Liver (tissue), 8 donors: ENCODE measurements at regions not wholly inside any gene's neighbourhood (a gene's known extent, or its start where the extent isn't known, plus 50 kb on each side); places are given as distances from the start of the nearest gene placed in this dataset.

Source experiments
- DNase-seq: peaks from one replicate; pipeline ENCODE4 v3.0.0-alpha.2; 2017; ENCODE audit warnings: low spot score
- H3K27ac ChIP-seq, 2 donors: one replicate each; pipeline ENCODE4 v1.7.0; 2013; ENCODE audit warnings: inconsistent platforms in 2 of 2, low read length in 2 of 2, control low read depth in 1 of 2, low read depth in 1 of 2, mild to moderate bottlenecking in 1 of 2
- H3K27me3 ChIP-seq, 4 donors: one replicate each; pipeline versions ENCODE4 v1.6.1 to v1.7.0; 2013; ENCODE audit warnings: low read length in 3 of 4, inconsistent platforms in 1 of 4, mild to moderate bottlenecking in 1 of 4, moderate library complexity in 1 of 4; ENCODE audit not compliant: control insufficient read depth in 4 of 4, insufficient read depth in 4 of 4
- H3K36me3 ChIP-seq, 4 donors: one replicate each; pipeline versions ENCODE4 v1.6.1 to v1.7.0; 2013; ENCODE audit warnings: low read length in 3 of 4, mild to moderate bottlenecking in 3 of 4, low read depth in 1 of 4, moderate library complexity in 1 of 4; ENCODE audit not compliant: control insufficient read depth in 4 of 4, insufficient read depth in 3 of 4
- H3K4me1 ChIP-seq, 4 donors: one replicate each; pipeline versions ENCODE4 v1.6.1 to v1.7.0; 2013; ENCODE audit warnings: low read length in 3 of 4, mild to moderate bottlenecking in 3 of 4, moderate library complexity in 1 of 4; ENCODE audit not compliant: control insufficient read depth in 4 of 4, insufficient read depth in 4 of 4
- H3K4me3 ChIP-seq, 3 donors: one replicate each; pipeline versions ENCODE4 v1.6.1 to v1.7.0; 2013; ENCODE audit warnings: low read length in 3 of 3, control low read depth in 1 of 3, low read depth in 1 of 3, mild to moderate bottlenecking in 1 of 3
- H3K9ac ChIP-seq, 2 donors: one replicate each; pipeline ENCODE4 v1.7.0; 2013; ENCODE audit warnings: low read length in 2 of 2, mild to moderate bottlenecking in 2 of 2, moderate library complexity in 2 of 2, control low read depth in 1 of 2, low read depth in 1 of 2
- H3K9me3 ChIP-seq, 4 donors: one replicate each; pipeline versions ENCODE4 v1.6.1 to v1.7.0; 2013; ENCODE audit warnings: low read length in 3 of 4; ENCODE audit not compliant: control insufficient read depth in 4 of 4
- CTCF ChIP-seq: fragments of 150-350 bp; IDR thresholded peaks from 2 replicates; pipeline ENCODE4 v1.5.1; 2017; ENCODE audit warnings: improper control_type of control experiment, low read depth, low read length; ENCODE audit not compliant: missing input control
- EGR1 ChIP-seq, 2 donors: IDR thresholded peaks; 2 replicates each; pipeline ENCODE4 v1.6.1; 2016 to 2018; ENCODE audit warnings: antibody characterized with exemption in 2 of 2, low read depth in 2 of 2
- FOXA1 ChIP-seq: IDR thresholded peaks from 2 replicates; pipeline ENCODE4 v1.6.1; 2016; ENCODE audit warnings: antibody characterized with exemption
- FOXA2 ChIP-seq: IDR thresholded peaks from 2 replicates; pipeline ENCODE4 v1.6.1; 2016; ENCODE audit warnings: antibody characterized with exemption
- GABPA ChIP-seq, 2 donors: IDR thresholded peaks in 1 of 2; conservative IDR thresholded peaks in 1 of 2; 2 replicates each; pipeline ENCODE4 v1.6.1; 2016; ENCODE audit warnings: antibody characterized with exemption in 2 of 2, mild to moderate bottlenecking in 1 of 2, moderate library complexity in 1 of 2
- HNF4A ChIP-seq, 2 donors: conservative IDR thresholded peaks; 2 replicates each; pipeline ENCODE4 v1.6.1; 2016; ENCODE audit warnings: antibody characterized with exemption in 2 of 2, mild to moderate bottlenecking in 2 of 2
- HNF4G ChIP-seq: IDR thresholded peaks from 2 replicates; pipeline ENCODE4 v1.6.1; 2016; ENCODE audit warnings: antibody characterized with exemption
- JUND ChIP-seq, 2 donors: IDR thresholded peaks; 2 replicates each; pipeline ENCODE4 v1.6.1; 2016; ENCODE audit warnings: antibody characterized with exemption in 2 of 2
- MAX ChIP-seq: IDR thresholded peaks from 2 replicates; pipeline ENCODE4 v1.6.1; 2016; ENCODE audit warnings: antibody characterized with exemption
- NR2F2 ChIP-seq: IDR thresholded peaks from 2 replicates; pipeline ENCODE4 v1.6.1; 2016; ENCODE audit warnings: antibody characterized with exemption
- RAD21 ChIP-seq, 2 donors: IDR thresholded peaks; 2 replicates each; pipeline ENCODE4 v1.6.1; 2016; ENCODE audit warnings: antibody characterized with exemption in 2 of 2, mild to moderate bottlenecking in 2 of 2
- REST ChIP-seq: IDR thresholded peaks from 2 replicates; pipeline ENCODE4 v1.6.1; 2016; ENCODE audit warnings: antibody characterized with exemption, mild to moderate bottlenecking
- RXRA ChIP-seq, 2 donors: IDR thresholded peaks; 2 replicates each; pipeline ENCODE4 v1.6.1; 2017 to 2018; ENCODE audit warnings: antibody characterized with exemption in 2 of 2, mild to moderate bottlenecking in 1 of 2
- SP1 ChIP-seq: IDR thresholded peaks from 2 replicates; pipeline ENCODE4 v1.6.1; 2018; ENCODE audit warnings: antibody characterized with exemption, mild to moderate bottlenecking
- TAF1 ChIP-seq: conservative IDR thresholded peaks from 2 replicates; pipeline ENCODE4 v1.6.1; 2016; ENCODE audit warnings: antibody characterized with exemption, mild to moderate bottlenecking
- YY1 ChIP-seq: IDR thresholded peaks from 2 replicates; pipeline ENCODE4 v1.6.1; 2016; ENCODE audit warnings: antibody characterized with exemption, mild to moderate bottlenecking
- WGBS: extraction: QIAGEN DNeasy Blood & Tissue Kit; methylation state at CpG from one replicate; pipeline ENCODE4 v1.1.7; 2013; 5-methylcytosine and 5-hydroxymethylcytosine counted together
- TF ChIP-seq, protein P1 (sequence below): IDR thresholded peaks from 2 replicates; pipeline ENCODE4 v1.6.1; 2016; ENCODE audit warnings: antibody characterized with exemption
- TF ChIP-seq, protein P2 (sequence below): IDR thresholded peaks from 2 replicates; pipeline ENCODE4 v1.6.1; 2016; ENCODE audit warnings: antibody characterized with exemption
- donor health status: healthy.
- donor health status: healthy.
- donor health status: healthy.
- donor health status: healthy.
- donor health status: healthy.

GRCh38 chr14:44170101-44170500, 337.0 kb downstream of the FSCB start:
- Histone ChIP-seq H3K27me3 (no peaks in the 10 kb centered on the region), H3K36me3 (no peaks in the 10 kb centered on the region), H3K9ac (no peak overlapping the region), H3K9me3 (no peaks in the 10 kb centered on the region), H3K27ac (no peak overlapping the region), H3K4me1 (peaks cover 0 to 5% (median 2%) of the 10 kb centered on the region in 4 donors), H3K4me3 (no peak overlapping the region)
- no peak for DNase-seq
- TF ChIP-seq TAF1 (no peak), MAX (no peak), SP1 (no peak), RAD21 (IDR thresholded peaks at IDR 0.05) (no peak), HNF4G (no peak), NR2F2 (no peak), RXRA (IDR thresholded peaks at IDR 0.05) (no peak), EGR1 (IDR thresholded peaks at IDR 0.05; ENCODE audit: low read depth in 2 of 2) (no peak), FOXA2 (no peak), CTCF (no peak), GABPA (IDR thresholded peaks at IDR 0.05 in 1 of 2, conservative IDR thresholded peaks at IDR 0.05 in 1 of 2) (no peak), FOXA1 (no peak), JUND (IDR thresholded peaks at IDR 0.05) (no peak), HNF4A (conservative IDR thresholded peaks at IDR 0.05) (no peak), YY1 (no peak), REST (no peak)
- TF ChIP-seq, protein P1, sequence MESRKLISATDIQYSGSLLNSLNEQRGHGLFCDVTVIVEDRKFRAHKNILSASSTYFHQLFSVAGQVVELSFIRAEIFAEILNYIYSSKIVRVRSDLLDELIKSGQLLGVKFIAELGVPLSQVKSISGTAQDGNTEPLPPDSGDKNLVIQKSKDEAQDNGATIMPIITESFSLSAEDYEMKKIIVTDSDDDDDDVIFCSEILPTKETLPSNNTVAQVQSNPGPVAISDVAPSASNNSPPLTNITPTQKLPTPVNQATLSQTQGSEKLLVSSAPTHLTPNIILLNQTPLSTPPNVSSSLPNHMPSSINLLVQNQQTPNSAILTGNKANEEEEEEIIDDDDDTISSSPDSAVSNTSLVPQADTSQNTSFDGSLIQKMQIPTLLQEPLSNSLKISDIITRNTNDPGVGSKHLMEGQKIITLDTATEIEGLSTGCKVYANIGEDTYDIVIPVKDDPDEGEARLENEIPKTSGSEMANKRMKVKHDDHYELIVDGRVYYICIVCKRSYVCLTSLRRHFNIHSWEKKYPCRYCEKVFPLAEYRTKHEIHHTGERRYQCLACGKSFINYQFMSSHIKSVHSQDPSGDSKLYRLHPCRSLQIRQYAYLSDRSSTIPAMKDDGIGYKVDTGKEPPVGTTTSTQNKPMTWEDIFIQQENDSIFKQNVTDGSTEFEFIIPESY, result no peak
- TF ChIP-seq, protein P2, sequence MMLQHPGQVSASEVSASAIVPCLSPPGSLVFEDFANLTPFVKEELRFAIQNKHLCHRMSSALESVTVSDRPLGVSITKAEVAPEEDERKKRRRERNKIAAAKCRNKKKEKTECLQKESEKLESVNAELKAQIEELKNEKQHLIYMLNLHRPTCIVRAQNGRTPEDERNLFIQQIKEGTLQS, result no peak
- 68% methylated on average over 6 of the region's 6 CpGs for WGBS
